HPDE6-E6E7 (cell line): ENCODE measurements at regions not wholly inside any gene's neighbourhood (a gene's known extent, or its start where the extent isn't known, plus 50 kb on each side); places are given as distances from the start of the nearest gene placed in this dataset.

Experiments
- DNase-seq: peaks from one replicate; pipeline ENCODE4 v3.0.0; 2011; ENCODE audit warnings: missing footprints; ENCODE audit errors: extremely low spot score

DNA sequence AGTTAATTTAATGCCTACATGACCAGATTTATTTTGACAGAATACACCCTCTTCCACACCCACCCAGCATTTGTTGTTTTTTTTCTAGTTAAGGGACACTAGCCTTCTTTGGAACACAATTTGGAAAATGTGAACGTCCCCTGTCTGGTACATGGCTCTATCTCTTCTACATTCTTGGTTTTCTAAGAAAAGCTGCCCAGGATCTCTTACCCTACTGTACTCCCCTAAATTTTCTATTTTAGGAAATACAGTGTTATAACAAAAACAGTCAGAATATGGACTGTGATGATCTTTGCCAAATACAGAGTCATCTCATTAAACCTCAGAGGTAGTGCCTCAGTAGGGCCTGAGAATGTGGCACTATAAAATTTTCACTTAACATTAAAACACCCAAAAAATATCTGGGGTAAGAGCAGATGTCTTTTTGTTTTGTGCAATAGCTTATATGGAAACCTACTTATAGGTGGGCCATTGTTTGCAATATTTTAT, 93.1 kb upstream of the SPON1 start:
- DNase-seq, result no peak

DNA sequence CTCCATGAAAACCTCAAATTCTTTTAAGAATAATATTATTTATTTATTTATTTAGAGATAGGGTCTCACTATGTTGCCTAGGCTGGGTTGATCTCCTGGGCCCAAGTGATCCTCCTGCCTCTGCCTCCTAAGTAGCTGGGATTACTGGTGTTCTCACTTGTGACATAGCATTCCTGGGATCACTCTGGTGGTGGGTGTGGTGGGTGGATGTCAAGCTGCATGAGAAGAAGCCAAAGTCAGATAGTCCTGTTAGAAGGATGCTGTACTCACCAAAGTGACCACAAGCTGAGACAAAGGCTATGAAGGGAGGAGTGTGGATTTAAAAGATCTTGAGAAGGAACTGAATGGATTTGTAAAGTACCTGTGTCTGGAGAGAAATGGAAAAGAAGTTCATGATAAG, 87.9 kb upstream of the SPON1 start:
- DNase-seq, result no peak

DNA sequence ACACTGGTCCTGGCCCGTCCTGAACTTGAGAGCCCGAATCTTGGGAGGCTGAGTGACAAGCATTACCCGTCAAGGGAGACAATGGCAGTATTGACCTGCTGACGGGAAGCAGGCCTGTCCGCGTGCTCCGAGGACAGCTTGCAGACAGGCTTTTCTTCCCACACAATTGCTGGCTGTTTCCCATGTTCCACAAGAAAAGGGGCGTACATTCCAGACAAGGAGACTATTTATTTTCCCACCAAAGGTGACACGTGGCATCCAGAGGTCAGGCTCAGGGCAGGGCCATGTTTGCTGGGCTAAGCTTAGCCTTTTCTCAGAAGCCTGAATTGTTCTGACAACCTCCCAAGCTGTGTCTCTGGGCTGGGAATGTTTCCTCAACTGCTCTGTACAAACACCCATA, 86.9 kb upstream of the SPON1 start:
- DNase-seq, result no peak

DNA sequence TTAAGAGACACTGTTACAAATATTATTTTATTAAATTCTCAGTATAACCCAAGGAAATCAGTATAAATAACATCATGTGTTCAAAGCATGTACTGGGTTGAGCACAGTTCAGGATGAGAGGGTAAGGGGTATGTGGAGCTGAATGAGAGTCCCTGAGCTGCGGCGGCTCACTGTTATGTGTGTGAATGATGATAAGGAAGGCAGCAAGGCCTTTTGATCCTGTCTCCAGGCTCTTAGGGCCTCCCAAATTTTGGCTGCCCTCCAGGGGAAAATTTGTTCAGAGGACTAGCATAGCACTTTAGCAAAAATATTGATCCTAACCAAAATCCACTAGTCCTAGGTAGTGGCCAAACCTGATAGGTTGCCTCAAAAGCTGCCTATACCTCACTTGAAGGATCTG, 86.1 kb upstream of the SPON1 start:
- DNase-seq, result no peak

DNA sequence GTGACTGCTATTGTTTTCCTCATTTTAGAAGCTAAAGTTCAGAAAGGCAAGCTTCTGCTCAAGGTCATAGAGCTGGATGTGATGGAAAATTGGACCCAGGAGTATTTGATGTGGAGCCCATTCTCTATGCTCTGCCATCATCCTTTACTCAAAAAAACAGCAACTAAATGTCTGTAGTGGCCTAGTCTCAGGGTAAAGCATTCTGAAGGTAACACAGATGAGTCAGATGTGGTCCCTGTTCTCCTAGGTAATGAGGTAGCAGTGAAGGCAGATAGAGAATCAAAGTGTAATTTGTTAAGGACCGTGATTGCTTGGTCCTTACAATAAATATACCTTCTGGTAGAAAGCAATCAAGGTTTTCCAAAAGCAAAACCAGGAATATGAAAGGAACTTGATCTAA, 84.4 kb upstream of the SPON1 start:
- DNase-seq, result no peak

DNA sequence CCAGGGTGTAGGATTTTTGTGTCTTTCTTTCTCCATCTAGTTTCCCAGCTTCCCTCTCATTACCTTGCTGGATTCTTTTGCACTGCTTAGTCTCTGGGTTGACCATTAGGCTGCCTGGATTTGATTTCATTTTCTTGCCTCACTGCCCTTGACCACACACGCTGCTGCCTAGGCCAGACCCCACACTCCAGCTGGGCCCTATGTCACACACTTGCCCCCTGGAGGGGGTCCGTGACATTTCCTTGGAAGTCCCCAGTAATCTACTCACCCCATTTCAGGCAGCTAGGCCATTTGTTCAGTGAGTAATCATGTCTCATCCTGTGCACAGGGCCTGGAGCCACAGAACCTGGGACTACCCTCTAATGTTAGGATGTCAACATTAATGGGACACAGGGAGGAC, 81.9 kb upstream of the SPON1 start:
- DNase-seq, result no peak

DNA sequence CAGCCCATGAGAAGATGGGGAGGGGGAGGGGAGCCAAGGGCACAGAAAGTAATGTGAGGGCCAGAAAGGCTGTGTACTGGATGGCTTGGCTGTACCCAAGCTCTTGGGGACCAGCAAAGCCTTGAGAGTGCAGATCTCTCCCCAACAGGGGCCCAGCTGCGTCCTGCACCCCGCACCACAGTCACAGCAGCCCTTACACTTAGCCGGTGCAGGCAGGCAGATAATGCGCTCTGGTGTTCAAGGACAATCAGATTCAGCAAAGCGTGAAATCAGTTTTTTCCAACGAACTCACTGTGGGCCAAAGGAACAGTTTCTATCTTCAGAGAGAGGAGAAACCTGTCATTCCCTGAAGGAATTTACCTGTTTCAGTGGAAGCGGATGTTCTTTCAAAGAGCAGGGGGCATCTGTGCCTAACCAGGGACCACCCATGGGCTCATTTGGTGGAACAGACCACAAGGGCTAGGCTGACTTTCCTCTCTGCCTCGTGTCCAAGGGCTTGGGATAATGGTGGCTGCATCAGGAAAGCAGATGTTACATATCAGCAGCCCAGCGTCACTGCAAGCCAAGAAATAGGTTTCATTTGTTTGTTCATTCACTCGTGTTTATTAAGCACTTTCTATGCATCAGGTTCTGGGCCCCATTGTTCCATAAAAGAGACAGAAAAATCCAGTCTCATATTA, 81.2 kb upstream of the SPON1 start:
- no peak for DNase-seq

DNA sequence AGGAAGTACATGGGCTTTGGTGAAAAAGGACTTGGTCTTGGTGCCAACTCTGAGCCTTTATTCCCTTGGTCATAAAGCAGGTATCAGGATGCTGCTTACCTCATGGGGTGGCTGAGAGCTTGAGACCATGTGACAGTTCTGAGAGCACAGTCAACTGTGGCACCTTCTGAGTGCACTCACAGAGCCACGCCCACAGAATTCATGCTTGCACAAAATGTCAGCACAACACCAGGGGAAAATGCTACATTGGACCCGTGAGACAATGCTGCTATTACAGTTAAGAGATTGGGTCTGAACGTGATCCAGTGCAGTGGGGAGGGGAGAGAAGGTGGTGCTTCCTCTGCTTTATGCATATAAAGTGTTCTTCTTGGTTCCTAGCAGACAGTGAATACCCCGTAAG, 79.5 kb upstream of the SPON1 start:
- no peak for DNase-seq

DNA sequence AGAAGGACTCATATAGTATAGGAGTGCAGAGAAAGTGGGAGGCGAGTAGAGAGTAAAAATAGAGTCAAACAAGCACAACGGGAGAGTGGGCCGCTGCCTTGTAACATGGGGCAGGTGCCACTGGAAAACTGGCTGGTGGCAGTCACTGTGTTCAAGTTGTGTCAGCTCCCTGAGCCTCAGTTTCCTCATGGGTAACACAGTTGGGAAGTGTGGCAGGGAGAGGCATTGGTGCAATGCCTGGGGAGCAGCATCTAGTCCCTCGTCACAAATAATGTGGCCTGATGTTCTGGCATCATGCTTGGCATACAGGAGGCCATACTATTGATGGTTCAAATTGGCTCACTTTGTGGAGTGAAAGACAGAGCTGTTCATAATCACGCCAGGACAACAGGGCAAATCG, 78.9 kb upstream of the SPON1 start:
- no peak for DNase-seq

DNA sequence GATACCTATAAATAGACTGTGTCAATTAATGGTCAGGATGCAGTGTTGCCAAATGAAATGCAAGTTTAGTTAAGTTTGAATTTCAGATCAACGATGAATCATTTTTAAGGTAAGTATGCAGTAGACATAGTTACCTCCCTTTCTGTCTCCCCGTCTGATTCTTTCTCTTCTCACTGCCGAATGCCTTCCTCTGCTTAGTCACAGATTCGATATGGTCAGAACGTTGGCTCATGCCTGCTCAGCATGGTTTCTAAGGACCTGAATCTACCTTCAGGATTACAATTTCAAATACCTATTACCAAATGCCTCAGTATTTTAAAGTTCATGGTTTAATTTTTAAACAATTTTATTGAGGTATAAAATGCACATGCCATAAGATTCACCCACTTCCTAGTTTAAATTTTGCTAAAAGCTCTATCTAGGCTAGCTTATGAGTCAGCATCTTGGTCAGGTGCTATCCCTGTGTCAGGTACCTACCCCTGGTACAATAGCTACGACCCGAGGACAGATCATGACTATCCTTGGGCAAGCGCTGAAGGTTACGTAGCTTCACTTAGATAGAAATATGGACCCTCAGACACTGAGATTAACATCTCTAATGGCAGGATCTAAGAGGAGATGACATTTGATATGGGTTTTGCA, 78.2 kb upstream of the SPON1 start:
- DNase-seq, result peak; percentile 54

DNA sequence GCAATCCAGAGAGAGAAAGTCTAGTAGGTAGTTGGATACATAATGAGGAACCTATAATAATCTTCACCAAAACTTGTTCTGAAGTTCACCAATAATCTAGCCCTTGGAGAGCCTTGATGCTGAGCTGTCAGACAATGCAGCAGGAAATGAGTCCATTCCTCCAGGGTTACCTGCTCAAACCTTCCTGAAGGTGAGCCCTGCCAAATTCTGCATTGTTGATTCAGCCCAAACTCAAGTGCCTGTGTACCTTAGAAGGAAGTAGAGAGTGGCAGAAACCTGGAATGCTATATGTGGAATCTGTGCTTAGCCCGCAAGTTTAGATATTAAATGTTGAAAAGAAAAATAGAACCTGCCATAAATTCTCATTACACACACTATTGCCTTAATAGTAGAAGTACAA, 77.4 kb upstream of the SPON1 start:
- no peak for DNase-seq

DNA sequence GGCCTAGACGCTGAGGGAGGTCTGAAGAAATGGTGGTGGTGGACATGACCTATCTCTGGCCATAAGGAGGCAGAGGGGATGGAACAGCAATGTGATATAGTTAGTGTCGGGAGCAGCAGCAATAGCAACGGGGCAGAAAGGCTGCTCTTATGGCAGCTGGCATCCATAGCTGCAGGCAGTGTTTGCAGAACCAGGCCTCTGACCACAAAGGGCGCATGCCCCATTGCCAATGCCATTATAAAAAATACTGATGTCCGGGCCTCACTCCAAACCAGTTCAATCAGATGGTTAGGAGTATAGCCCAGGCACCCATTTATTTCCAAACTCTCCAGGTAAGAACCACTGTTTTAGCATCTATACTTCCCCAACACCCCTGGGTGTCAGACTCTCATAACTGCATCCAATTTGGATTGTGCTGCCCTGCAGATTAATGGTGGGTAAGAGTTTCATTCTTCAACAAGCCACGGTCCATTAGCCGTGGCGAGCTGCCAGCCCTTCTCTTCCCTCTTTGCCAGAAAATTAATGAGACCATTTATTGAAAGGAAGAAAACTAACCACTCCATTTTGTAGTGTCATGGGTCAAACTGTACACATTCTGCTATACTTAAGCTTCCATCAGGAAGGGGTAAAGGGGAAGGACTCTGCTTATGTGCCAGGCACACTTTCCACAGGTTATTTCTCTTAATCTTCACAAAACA, 72.8 kb upstream of the SPON1 start:
- no peak for DNase-seq

DNA sequence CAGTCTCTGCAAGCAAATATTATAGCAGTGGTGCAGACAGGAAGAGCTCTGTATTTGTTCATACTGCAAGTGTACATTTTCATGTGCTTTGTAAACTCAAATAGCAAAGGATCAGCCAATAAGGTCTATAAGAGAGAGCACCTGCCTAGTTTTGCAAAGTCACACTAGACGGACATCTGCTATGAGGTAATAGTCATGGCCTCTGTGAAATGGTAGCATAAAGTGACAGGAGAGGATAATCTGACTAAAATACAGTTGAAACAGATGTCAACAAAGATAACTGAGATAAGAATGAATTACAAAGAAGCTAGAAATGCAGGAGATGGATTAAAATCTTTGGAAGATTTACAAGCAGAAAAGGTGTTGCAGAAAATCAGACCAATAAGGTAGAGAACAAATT, 70.6 kb upstream of the SPON1 start:
- no peak for DNase-seq

DNA sequence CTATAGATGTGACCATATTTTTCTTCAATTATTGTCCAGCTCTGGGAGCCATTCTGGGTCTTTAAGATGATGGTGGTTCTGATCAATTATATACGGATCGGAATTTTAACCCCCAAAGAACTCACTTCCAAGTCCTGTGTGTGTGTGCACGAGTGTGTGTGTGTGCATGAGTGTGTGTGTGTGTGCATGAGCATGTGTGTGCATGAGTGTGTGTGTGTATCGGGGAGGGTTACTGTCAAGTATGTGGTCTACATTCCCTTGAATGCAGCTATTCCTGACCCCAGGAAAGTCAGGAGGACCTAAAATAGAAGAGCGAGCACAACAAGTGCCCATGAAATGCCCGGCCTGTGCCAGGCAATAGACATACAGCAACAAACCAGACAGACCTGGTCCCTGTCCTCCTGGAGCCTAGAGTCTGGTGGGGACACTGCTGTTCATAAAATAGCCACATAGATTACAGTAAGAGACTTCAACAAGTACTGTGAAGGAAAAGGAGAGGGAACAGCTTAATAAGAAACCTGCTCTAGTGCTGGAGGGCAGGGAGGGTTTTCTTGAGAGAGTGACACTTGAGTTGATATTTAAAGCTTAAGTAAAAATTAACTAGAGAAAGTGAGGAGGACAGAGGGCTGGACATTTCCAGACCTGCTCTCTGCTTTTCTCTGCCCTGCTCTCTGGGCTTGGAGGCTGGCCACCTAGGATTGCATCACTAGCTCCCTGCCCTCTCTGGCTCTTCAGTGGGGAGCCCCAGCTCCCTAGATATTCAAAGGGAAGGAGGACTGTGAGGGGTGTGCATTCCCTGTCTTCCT, 66.1 kb upstream of the SPON1 start:
- no peak for DNase-seq

DNA sequence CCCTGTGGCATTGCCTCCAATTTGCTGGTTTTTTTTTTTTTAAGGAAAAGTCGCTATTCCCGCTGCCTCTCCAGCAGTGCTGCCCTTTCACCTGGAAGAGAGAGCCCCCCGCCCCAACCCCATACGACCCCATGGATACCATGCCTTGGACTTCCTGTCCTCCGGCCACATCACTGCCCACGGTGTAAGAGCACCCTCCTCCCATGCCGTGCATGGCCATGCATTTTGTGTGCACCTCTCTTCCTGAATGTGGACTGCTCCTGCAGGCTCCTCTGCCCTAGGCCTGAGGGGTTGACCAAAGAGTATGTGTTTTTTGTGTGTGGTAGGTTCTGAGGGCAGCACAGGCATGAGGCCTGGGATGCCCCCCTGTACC, 65.6 kb upstream of the SPON1 start:
- no peak for DNase-seq

DNA sequence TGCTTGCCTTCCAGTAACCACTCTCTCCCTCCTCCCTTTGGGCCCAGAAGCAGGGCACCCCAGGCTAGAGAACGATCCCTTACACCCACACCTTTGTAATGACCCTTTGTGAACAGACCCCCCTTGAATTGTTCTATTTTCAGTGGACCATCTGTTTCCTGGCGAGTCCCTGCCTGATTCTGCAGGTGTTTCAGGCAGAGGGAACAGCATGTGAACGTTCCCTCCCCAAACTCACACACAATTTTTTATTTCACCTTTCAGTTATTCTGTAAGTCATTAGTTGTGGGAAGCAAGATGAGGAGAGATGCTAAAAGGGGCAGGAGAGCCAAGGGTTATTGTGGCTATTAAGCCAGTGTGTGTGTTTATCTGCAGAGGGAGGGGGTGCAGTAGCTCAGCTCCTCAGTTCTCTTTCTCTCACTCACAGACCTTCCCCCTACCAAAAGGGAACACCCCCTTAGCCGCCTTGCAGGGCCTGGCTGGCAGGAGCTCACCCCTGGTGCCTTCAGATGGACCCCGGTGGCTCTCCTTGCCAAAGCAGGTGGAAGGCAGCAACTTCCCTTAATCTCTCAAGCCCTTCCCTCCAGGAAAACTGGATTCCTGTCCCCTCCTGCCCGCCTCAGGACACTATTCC, 64.8 kb upstream of the SPON1 start:
- DNase-seq, result no peak

DNA sequence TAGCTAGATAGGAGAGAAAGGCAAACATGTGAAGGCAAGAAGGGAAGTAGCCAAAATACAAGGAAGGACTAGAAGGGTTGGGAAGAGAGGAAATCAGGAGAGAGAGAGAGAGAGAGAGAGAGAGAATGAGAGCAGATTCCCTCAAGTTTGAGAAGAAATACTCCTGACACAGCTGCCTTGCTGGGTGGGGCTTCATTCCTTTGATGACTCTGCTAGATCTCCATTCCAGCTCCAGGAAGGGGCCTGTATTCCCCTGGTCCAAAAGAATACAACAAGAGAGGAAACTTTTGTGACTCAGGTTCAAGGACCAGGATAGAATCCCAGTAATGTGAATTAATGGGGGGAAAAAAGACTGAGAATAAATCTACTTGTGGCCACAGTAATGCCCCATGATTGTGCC, 62.9 kb upstream of the SPON1 start:
- no peak for DNase-seq

DNA sequence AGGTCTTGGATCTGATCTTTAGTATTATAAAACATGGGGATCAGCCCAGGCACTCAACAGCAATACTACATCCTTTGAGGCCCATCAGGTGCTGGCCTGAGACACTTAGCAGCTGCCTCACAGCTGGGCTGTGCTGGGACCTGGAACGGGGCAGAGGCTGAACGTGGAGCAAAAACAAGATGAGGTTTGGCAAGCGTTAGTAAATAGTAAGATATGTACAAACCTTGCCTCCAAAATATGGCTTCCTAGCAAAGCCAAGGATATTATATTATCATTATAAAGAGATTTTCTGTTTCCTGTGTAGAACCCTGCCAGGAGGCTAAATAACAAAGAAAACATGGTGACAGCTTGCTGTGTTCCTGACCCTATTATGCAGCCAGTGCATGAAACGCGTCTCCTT, 60.0 kb upstream of the SPON1 start:
- DNase-seq, result no peak

DNA sequence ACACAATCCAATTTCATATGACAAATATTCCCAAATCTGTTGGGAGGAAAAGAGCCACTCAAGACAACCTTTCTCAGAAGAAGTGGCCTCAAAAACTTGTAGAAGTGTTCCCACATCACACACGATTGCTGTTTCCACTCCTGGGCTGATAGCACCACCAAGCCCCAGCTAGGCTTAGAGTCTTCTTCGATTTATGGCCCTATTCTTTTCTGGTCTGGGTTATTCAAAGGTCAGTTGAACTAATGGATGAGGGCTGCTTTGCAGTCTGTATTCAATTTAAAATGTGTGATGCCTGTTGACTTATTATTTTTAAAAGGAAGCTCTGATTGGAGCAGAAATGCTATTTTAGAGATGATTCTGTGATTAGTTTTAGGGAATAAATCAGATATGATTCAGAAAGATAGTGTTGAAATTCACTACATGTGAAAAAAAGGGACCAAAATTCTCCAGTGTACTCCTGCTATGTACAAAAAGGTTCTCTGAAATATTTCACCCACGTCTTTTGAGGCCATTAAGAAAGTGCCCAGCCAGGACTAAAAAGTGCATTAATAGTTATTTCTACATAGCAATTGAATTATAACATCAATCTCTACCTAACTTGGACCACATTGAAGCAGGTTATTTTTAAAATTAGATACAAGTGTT, 57.3 kb upstream of the SPON1 start:
- DNase-seq, result no peak

DNA sequence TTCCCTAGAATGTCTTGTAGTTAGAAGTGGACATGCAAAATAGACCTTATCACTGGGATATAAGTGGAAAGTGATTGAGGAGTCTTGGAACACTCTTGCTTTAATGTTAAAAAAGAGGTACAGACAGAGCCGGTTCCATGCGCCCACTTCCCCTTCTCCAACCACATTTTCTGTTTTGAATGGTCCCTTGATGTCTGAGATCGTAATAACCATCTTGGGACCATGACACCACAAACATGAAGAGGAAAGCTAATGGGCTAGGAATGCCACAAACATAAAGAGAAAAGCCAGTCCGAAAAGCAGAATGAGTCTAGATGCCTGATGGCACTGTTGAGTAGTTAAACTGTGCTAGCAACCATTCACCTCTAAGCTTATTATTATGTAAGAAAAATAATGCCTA, 54.8 kb upstream of the SPON1 start:
- no peak for DNase-seq

DNA sequence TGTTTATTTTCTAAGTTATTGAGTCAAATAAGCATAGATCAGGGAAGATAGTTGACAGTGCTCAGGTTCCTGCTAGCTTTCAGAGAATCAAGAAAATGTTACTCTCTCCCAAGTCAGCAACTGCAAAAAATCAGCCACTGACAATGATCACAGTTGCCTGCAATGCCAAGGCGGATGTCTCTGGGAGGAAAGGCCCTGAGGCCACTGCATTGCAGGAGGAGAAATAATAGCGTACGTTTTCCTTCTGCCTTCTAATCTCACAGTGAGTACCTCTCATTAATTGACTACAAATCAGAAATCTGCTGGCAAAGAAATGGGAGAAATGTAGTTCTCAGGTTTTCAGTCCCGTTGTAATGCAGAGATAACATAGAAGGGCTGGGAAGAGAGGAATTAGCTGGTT, 54.0 kb upstream of the SPON1 start:
- DNase-seq, result no peak
